Uterus (tissue), 3 donors: ENCODE measurements at regions not wholly inside any gene's neighbourhood (a gene's known extent, or its start where the extent isn't known, plus 50 kb on each side); places are given as distances from the start of the nearest gene placed in this dataset.

Source experiments
- DNase-seq, 2 donors: peaks; one replicate each; pipeline ENCODE4 v3.0.0-alpha.2; 2019 to 2020
- H3K27ac ChIP-seq, 2 donors: fragments of 200-600 bp; sonication (generic); 1 replicate in 1 of 2; 2 replicates in 1 of 2; pipeline ENCODE4 v1.5.1; 2016 to 2018
- H3K27me3 ChIP-seq, 2 donors: fragments of 200-600 bp; sonication (generic); one replicate each; pipeline ENCODE4 v1.5.1; 2018 to 2019; ENCODE audit warnings: control low read depth in 1 of 2
- H3K36me3 ChIP-seq, 2 donors: fragments of 200-600 bp; sonication (generic); one replicate each; pipeline ENCODE4 v1.5.1; 2019; ENCODE audit warnings: control low read depth in 1 of 2
- H3K4me1 ChIP-seq, 2 donors: fragments of 200-600 bp; sonication (generic); one replicate each; pipeline ENCODE4 v1.5.1; 2018 to 2019; ENCODE audit warnings: control low read depth in 1 of 2
- H3K4me3 ChIP-seq, 2 donors: fragments of 200-600 bp; sonication (generic); 1 replicate in 1 of 2; 2 replicates in 1 of 2; pipeline ENCODE4 v1.5.1; 2018 to 2019; ENCODE audit warnings: mild to moderate bottlenecking in 1 of 2
- H3K9me3 ChIP-seq, 2 donors: fragments of 200-600 bp; sonication (generic); one replicate each; pipeline ENCODE4 v1.5.1; 2019; ENCODE audit warnings: control low read depth in 1 of 2
- POLR2A ChIP-seq, 2 donors: fragments of 450-650 bp; IDR thresholded peaks; one replicate each; pipeline ENCODE4 v1.6.1; 2016; ENCODE audit warnings: antibody characterized with exemption in 2 of 2, mild to moderate bottlenecking in 1 of 2, moderate library complexity in 1 of 2
- intact Hi-C: fragments of 100-400 bp; cut with DNase I; formaldehyde crosslinking; loops from one replicate; pipeline ENCODE4 v1.15.1; 2023; ENCODE audit warnings: low total_unique reads
- TF ChIP-seq, protein P1 (sequence below), 4 experiments: fragments of 200-600 bp in 2 of 4; fragments of 450-650 bp in 2 of 4; sonication (generic) in 2 of 4; IDR thresholded peaks; one replicate each; pipeline ENCODE4 v1.5.1; 2016 to 2019; ENCODE audit warnings: antibody characterized with exemption in 4 of 4, mild to moderate bottlenecking in 2 of 4, moderate library complexity in 1 of 4
- donor health status: DM: yes; HTN: yes; CAD: no.

DNA sequence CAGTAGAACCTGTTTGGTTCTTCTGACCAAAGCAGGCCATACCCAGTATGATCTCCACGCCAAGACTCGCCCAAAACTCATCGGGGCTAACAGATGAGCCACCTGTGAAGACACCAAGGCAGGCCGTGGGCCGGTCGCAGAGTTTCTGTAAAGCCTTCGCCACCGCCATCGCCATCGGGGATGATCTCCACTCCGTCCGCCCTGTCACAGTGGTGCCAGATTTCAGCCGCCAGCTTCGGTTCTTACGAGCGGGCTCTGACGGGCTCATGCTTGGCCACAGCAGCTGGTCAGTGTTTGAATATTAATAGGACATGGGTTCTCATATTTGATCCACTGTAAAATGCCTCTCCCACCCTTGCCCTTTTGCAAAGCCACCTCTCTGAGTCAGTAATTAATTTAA lies 113.2 kb upstream of the TMEM132D start:
- peaks cover 0 to 7% of the 10 kb centered on the region in 2 donors for H3K27me3 ChIP-seq
- no peak overlapping the region for H3K4me3 ChIP-seq
- H3K27ac ChIP-seq: no peak overlapping the region
- TF ChIP-seq POLR2A (IDR thresholded peaks at IDR 0.05): no peak
- TF ChIP-seq, protein P1, sequence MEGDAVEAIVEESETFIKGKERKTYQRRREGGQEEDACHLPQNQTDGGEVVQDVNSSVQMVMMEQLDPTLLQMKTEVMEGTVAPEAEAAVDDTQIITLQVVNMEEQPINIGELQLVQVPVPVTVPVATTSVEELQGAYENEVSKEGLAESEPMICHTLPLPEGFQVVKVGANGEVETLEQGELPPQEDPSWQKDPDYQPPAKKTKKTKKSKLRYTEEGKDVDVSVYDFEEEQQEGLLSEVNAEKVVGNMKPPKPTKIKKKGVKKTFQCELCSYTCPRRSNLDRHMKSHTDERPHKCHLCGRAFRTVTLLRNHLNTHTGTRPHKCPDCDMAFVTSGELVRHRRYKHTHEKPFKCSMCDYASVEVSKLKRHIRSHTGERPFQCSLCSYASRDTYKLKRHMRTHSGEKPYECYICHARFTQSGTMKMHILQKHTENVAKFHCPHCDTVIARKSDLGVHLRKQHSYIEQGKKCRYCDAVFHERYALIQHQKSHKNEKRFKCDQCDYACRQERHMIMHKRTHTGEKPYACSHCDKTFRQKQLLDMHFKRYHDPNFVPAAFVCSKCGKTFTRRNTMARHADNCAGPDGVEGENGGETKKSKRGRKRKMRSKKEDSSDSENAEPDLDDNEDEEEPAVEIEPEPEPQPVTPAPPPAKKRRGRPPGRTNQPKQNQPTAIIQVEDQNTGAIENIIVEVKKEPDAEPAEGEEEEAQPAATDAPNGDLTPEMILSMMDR (IDR thresholded peaks at IDR 0.05): no peak
- DNase-seq: no peak
- H3K36me3 ChIP-seq: no peaks in the 10 kb centered on the region
- H3K4me1 ChIP-seq: no peaks in the 10 kb centered on the region
- intact Hi-C loops: no loop called here
- no peaks in the 10 kb centered on the region for H3K9me3 ChIP-seq

DNA sequence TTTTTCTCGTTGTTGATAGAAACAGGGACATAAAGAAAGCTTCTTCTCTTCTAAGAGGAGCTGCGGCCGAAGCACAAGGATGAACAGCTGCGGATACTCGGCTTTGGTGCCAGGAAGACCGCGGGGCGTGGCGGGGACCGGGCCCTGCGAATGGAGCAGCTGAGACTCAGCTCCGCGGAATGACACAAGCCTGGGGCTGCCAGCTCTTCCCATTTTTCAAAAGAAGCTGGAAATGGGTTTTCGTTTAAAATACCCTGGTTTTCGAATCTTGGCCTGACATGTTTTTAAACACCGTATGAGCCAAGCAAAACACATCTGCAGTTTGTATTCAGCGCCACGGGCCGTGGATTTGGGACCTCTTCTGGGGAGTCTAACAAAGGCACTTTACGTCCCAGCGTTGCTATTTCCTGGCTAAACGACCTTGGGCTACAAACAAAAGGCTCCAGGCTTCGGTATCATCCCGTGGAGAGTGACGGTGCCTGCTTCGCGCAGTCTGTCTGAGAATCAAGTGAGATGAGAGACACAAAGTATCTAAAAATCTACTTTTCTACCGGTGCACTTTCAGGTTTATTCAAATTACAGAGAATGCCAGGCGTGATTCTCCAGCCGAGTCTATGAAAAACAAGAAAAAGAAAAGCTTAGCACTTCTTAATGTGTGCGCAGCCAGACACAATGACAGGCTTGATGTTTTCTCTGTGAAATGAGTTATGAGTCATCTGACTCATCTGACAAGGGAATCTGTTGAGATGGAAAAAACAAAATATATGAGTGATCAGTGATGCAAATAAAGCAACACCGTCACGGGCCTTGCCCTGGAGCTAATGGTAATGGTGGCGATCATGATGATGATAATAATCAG lies 114.0 kb upstream of the TMEM132D start:
- Histone ChIP-seq H3K27me3 (peaks cover 0 to 7% of the 10 kb centered on the region in 2 donors), H3K4me1 (no peaks in the 10 kb centered on the region), H3K27ac (no peak overlapping the region), H3K36me3 (no peaks in the 10 kb centered on the region), H3K9me3 (no peaks in the 10 kb centered on the region), H3K4me3 (no peak overlapping the region)
- DNase-seq: no peak
- no peak for TF ChIP-seq POLR2A (IDR thresholded peaks at IDR 0.05)
- TF ChIP-seq, protein P1 (IDR thresholded peaks at IDR 0.05): no peak
- intact Hi-C loops: no loop called here

DNA sequence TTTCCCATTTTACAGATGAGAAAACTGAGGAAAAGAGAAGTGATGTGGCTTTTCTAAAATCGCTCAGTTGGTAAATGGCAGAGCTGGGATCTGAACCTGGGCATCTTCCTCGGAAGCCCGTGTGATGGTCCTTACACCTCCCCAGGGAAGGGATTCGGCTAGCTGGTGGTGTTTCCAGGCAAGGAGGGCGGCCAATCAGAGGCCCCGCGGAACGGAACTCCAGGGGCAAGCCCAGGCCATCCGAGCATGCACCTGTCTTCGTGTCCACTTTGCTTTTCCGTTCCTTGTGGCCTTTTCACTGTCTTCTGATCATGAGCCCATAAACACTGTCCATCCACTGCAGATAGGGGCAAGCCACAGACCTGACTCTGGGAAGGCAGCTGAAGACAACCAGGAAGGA lies 114.8 kb upstream of the TMEM132D start:
- Histone ChIP-seq H3K4me3 (no peak overlapping the region), H3K27ac (no peak overlapping the region), H3K4me1 (no peaks in the 10 kb centered on the region), H3K27me3 (peaks cover 0 to 7% of the 10 kb centered on the region in 2 donors), H3K36me3 (no peaks in the 10 kb centered on the region), H3K9me3 (no peaks in the 10 kb centered on the region)
- no peak for TF ChIP-seq POLR2A (IDR thresholded peaks at IDR 0.05)
- TF ChIP-seq, protein P1 (IDR thresholded peaks at IDR 0.05): no peak
- intact Hi-C loops: no loop called here
- DNase-seq: no peak

DNA sequence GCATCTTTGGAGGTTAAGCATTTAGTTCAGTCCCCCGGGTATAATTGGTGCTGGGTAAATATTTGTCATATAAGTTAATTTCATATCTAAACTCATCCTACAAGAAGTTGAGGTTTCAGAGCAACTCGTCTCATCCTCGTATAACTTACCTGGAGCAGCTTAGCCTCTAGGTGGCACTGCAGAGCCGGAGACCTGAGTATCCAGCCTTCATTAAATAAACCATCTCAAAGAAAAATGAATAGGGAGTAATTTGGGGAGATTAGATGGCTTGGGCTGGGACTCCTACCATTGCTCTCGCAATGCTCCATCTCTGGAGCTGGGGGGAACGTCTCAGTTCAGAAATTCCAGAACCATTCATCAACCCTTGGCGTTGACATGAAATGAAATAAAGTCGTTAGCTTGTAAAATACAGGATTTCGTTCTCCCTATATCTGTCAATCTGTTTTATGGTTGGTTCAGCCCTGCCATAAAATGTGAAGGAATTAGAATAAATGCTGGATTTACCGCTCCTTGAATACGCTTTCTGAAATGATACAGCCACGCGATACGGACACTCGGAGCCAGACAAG lies 122.9 kb upstream of the TMEM132D start:
- peaks cover 0 to 4% of the 10 kb centered on the region in 2 donors for H3K27me3 ChIP-seq
- no peak for TF ChIP-seq POLR2A (IDR thresholded peaks at IDR 0.05)
- TF ChIP-seq, protein P1 (IDR thresholded peaks at IDR 0.05): peak; percentile 21 to 25 (median 23)

DNA sequence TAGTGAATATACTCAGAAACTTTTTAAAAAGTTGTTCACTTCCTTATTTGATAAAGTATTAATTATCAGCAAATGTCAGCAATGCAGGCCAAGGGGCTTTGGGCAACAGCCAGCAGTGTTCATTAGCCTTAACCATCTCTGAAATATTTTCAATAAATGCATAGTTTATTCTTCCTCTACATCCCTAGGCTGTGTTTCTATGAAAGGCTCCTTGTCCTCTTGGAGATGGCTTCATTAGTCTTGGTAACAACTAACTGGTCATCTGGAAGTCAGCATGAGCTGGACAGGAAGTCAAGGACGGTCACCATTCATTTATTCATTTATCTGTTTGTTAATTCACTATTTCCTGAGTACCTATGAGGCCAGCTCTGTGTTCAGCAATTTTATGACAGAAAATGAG lies 124.0 kb upstream of the TMEM132D start:
- no peak overlapping the region for H3K4me3 ChIP-seq
- DNase-seq: no peak
- intact Hi-C loops: no loop called here
- peaks cover 0 to 12% of the 10 kb centered on the region in 2 donors for H3K27me3 ChIP-seq
- H3K4me1 ChIP-seq: no peaks in the 10 kb centered on the region
- H3K36me3 ChIP-seq: no peaks in the 10 kb centered on the region
- H3K27ac ChIP-seq: no peak overlapping the region
- TF ChIP-seq POLR2A (IDR thresholded peaks at IDR 0.05): no peak
- TF ChIP-seq, protein P1 (IDR thresholded peaks at IDR 0.05): no peak
- H3K9me3 ChIP-seq: no peaks in the 10 kb centered on the region

More for the DNA sequence above, 122.9 kb upstream of the TMEM132D start:
- no peaks in the 10 kb centered on the region for H3K36me3 ChIP-seq
- H3K4me3 ChIP-seq: no peak overlapping the region
- no peak for DNase-seq
- intact Hi-C loops: no loop called here
- no peaks in the 10 kb centered on the region for H3K4me1 ChIP-seq
- no peak overlapping the region for H3K27ac ChIP-seq
- no peaks in the 10 kb centered on the region for H3K9me3 ChIP-seq
